Tibial artery (tissue), 4 donors: ENCODE measurements at regions not wholly inside any gene's neighbourhood (a gene's known extent, or its start where the extent isn't known, plus 50 kb on each side); places are given as distances from the start of the nearest gene placed in this dataset.

Experiments used
- DNase-seq, 2 donors: peaks; one replicate each; pipeline ENCODE4 v3.0.0-alpha.2; 2019
- H3K27ac ChIP-seq, 2 donors: fragments of 200-600 bp; sonication (generic) in 1 of 2; 1 replicate in 1 of 2; 2 replicates in 1 of 2; pipeline ENCODE4 v1.5.1; 2018 to 2019; ENCODE audit warnings: mild to moderate bottlenecking in 1 of 2
- H3K27me3 ChIP-seq, 2 donors: fragments of 200-600 bp; sonication (generic) in 1 of 2; one replicate each; pipeline versions ENCODE4 v1.5.1 to v1.6.0; 2016 to 2019
- H3K36me3 ChIP-seq, 3 donors: fragments of 200-600 bp; sonication (generic) in 2 of 3; one replicate each; pipeline ENCODE4 v1.5.1; 2016 to 2019; ENCODE audit warnings: mild to moderate bottlenecking in 2 of 3
- H3K4me1 ChIP-seq, 4 donors: fragments of 200-600 bp; sonication (generic) in 2 of 4; 1 replicate in 3 of 4; 2 replicates in 1 of 4; pipeline ENCODE4 v1.5.1; 2016 to 2019
- H3K4me3 ChIP-seq, 2 donors: fragments of 200-600 bp; sonication (generic) in 1 of 2; 1 replicate in 1 of 2; 2 replicates in 1 of 2; pipeline ENCODE4 v1.5.1; 2018 to 2019; ENCODE audit warnings: mild to moderate bottlenecking in 2 of 2
- H3K9me3 ChIP-seq, 3 donors: fragments of 200-600 bp; sonication (generic) in 1 of 3; one replicate each; pipeline ENCODE4 v1.5.1; 2016 to 2019
- CTCF ChIP-seq, 2 experiments: fragments of 200-600 bp in 1 of 2; fragments of 450-650 bp in 1 of 2; IDR thresholded peaks; one replicate each; pipeline ENCODE4 v1.5.1; 2017 to 2019; ENCODE audit warnings: antibody characterized with exemption in 2 of 2, mild to moderate bottlenecking in 1 of 2, moderate library complexity in 1 of 2
- intact Hi-C: fragments of 100-400 bp; cut with DNase I; formaldehyde crosslinking; loops from one replicate; pipeline ENCODE4 v1.15.0; 2023; ENCODE audit warnings: low total_unique reads

DNA sequence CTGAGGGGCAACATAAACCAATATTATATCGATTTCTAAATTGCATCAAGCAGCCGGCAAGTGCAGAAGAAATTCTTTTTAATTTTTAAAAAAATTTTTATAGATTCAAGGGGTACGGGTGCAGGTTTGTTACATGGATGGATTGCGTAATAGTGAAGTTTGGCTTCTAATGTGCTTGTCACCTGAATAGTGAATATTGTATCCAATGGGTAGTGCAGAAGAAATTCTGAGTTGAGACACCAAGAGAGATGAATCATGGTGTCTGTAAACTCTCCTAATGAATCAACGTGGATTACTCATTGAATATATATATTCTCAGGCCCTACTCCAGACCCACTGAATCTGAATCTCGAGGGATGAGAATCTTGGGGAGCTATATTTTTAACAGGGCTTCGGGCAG is 253.7 kb upstream of the FOXD3 start:
- intact Hi-C loops: no loop called here

DNA sequence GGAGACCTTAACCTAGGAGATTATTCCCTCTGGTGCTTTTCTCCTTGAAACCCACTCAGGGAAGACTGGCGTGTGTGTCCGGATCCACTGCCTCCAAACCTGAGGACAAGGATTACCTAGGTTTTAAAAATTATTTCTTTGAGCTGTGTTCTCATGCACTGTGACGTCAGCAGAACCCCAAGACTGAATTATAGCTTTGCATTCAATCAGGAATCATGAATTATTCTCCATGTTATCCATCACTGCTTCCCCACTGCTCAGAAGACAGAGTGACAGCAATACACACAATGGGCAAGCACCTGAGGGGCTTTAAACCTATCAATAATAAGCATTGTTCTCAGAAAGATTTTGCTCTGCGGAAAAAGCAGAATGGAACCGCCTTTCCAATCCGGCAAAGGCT is 253.2 kb upstream of the FOXD3 start:
- no peak overlapping the region for H3K4me3 ChIP-seq
- peaks cover 0 to 5% (median 0%) of the 10 kb centered on the region in 4 donors for H3K4me1 ChIP-seq
- H3K27me3 ChIP-seq: peaks cover 0 to 15% of the 10 kb centered on the region in 2 donors
- TF ChIP-seq CTCF (IDR thresholded peaks at IDR 0.05): no peak
- no peak overlapping the region for H3K27ac ChIP-seq
- no peaks in the 10 kb centered on the region for H3K9me3 ChIP-seq
- H3K36me3 ChIP-seq: no peaks in the 10 kb centered on the region
- intact Hi-C loops: no loop called here
- DNase-seq: no peak

More for the DNA sequence above, 253.7 kb upstream of the FOXD3 start:
- no peaks in the 10 kb centered on the region for H3K9me3 ChIP-seq
- H3K4me1 ChIP-seq: no peaks in the 10 kb centered on the region
- DNase-seq: no peak
- H3K27me3 ChIP-seq: peaks cover 0 to 9% of the 10 kb centered on the region in 2 donors
- no peaks in the 10 kb centered on the region for H3K36me3 ChIP-seq
- no peak for TF ChIP-seq CTCF (IDR thresholded peaks at IDR 0.05)
- no peak overlapping the region for H3K4me3 ChIP-seq
- no peak overlapping the region for H3K27ac ChIP-seq

- Histone ChIP-seq H3K36me3 (no peaks in the 10 kb centered on the region), H3K9me3 (peaks cover 0 to 13% (median 13%) of the 10 kb centered on the region in 3 donors), H3K4me3 (no peak overlapping the region), H3K4me1 (peaks cover 0 to 5% (median 0%) of the 10 kb centered on the region in 4 donors), H3K27ac (no peak overlapping the region), H3K27me3 (peaks cover 0 to 28% of the 10 kb centered on the region in 2 donors)
- no peak for TF ChIP-seq CTCF (IDR thresholded peaks at IDR 0.05)
- intact Hi-C loops: no loop called here
- DNase-seq: no peak
These were observed 248.8 kb upstream of the FOXD3 start for GRCh38 chr1:63073309-63074306.

DNA sequence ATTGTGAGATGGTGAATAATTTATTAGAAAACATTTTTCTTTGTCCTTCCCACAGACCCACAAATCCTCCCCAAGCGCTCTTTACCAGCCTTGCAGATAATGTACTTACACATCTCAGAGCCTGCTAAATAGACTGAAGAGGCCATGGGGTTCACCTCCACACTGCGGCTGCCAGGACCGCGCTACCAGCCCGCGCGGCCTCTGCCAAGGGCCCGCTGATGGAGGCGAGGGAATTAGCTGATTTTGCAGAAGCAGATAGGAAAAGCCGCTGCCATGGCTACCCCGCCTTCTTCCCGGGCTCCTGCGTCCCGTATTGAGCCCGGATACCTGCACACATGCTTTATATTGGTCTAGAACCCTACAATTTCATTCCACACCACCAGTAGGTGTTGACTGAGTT is 248.0 kb upstream of the FOXD3 start:
- intact Hi-C loops: no loop called here

DNA sequence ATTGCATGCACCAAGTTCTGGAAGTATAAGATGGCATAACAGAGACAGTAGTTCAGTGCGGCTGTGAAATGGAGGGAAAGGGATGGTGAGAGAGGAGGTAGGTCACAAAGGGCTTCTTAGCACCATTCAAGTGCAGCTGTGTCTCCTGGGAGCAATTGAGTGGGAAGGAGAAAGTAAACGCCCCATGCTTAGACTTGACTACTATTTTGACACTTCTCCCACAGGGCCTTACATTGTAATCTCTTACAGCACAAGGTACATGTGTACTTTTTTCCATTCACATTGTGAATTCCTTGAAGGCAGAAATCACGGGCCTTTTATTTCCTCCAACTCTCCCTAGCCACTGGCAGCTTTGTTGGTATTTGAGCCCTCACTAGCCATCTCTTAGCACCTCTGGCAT is 239.6 kb upstream of the FOXD3 start:
- intact Hi-C loops: no loop called here
- Histone ChIP-seq H3K27me3 (no peaks in the 10 kb centered on the region), H3K4me1 (no peaks in the 10 kb centered on the region), H3K36me3 (no peaks in the 10 kb centered on the region), H3K9me3 (peaks cover 0 to 2% (median 0%) of the 10 kb centered on the region in 3 donors), H3K4me3 (no peak overlapping the region), H3K27ac (no peak overlapping the region)
- DNase-seq: no peak
- no peak for TF ChIP-seq CTCF (IDR thresholded peaks at IDR 0.05)

More for the DNA sequence above, 248.0 kb upstream of the FOXD3 start:
- Histone ChIP-seq H3K4me1 (peaks cover 0 to 5% (median 0%) of the 10 kb centered on the region in 4 donors), H3K4me3 (no peak overlapping the region), H3K27ac (no peak overlapping the region), H3K9me3 (peaks cover 0 to 13% (median 13%) of the 10 kb centered on the region in 3 donors), H3K27me3 (peaks cover 0 to 28% of the 10 kb centered on the region in 2 donors), H3K36me3 (no peaks in the 10 kb centered on the region)
- TF ChIP-seq CTCF (IDR thresholded peaks at IDR 0.05): no peak
- no peak for DNase-seq
